ENCODE measurements at regions not wholly inside any gene's neighbourhood (a gene's known extent, or its start where the extent isn't known, plus 50 kb on each side); places are given as distances from the start of the nearest gene placed in this dataset.

DNA sequence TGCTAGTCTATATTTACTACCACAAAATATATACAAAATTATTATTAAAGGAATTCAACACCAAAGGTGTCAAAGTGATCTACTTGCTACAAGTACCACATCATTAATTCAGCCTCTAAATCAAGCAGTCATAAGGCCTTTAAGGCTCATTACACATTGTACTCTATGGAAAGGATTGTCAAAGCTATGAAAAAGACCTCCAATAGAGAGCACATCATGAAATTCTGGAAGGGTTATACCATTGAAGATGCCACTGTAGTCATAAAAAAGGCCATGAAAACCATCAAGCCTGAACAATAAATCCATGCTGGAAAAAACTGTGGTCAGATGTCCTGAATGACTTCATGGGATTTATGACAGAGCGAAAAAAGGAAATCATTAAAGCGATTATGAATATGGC, 708.0 kb upstream of the FAM174A start:
- TF ChIP-seq, protein P1, sequence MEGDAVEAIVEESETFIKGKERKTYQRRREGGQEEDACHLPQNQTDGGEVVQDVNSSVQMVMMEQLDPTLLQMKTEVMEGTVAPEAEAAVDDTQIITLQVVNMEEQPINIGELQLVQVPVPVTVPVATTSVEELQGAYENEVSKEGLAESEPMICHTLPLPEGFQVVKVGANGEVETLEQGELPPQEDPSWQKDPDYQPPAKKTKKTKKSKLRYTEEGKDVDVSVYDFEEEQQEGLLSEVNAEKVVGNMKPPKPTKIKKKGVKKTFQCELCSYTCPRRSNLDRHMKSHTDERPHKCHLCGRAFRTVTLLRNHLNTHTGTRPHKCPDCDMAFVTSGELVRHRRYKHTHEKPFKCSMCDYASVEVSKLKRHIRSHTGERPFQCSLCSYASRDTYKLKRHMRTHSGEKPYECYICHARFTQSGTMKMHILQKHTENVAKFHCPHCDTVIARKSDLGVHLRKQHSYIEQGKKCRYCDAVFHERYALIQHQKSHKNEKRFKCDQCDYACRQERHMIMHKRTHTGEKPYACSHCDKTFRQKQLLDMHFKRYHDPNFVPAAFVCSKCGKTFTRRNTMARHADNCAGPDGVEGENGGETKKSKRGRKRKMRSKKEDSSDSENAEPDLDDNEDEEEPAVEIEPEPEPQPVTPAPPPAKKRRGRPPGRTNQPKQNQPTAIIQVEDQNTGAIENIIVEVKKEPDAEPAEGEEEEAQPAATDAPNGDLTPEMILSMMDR (conservative IDR thresholded peaks at IDR 0.05 in 1 of 2, IDR thresholded peaks at IDR 0.05 in 1 of 2; ENCODE audit: low read depth in 1 of 2, low read length in 2 of 2), result no peak
- TF ChIP-seq EZH2 (IDR thresholded peaks at IDR 0.05; ENCODE audit: low read length, missing control alignments), result no peak

All from fibroblast of lung (primary cell).